ENCODE measurements at regions not wholly inside any gene's neighbourhood (a gene's known extent, or its start where the extent isn't known, plus 50 kb on each side); places are given as distances from the start of the nearest gene placed in this dataset.

GRCh38 chr3:30526031-30526430 is 80.4 kb upstream of the TGFBR2 start:
- no peak for TF ChIP-seq CTCF (conservative IDR thresholded peaks at IDR 0.05)
- TF ChIP-seq ZFX (IDR thresholded peaks at IDR 0.05) = no peak
